SU-DHL-6 (cell line): ENCODE measurements at regions not wholly inside any gene's neighbourhood (a gene's known extent, or its start where the extent isn't known, plus 50 kb on each side); places are given as distances from the start of the nearest gene placed in this dataset.

Source experiments
- H2AFZ ChIP-seq: fragments of 200-600 bp; sonication (generic); 2 replicates; pipeline ENCODE4 v1.6.1; 2014; ENCODE audit warnings: low read depth, mild to moderate bottlenecking, moderate library complexity, mixed read lengths, antibody characterized with exemption, low read length; ENCODE audit not compliant: severe bottlenecking
- H3F3A ChIP-seq: fragments of 200-600 bp; shearing (Covaris generic); 2 replicates; pipeline ENCODE4 v1.6.0; 2016; ENCODE audit warnings: antibody characterized with exemption, mild to moderate bottlenecking; ENCODE audit not compliant: insufficient read depth
- H3K27ac ChIP-seq: fragments of 200-600 bp; sonication (generic); 2 replicates; pipeline ENCODE4 v1.5.1; 2016; ENCODE audit warnings: low read depth, mild to moderate bottlenecking, low read length, moderate library complexity, mixed read lengths
- H3K27me3 ChIP-seq: fragments of 200-600 bp; sonication (generic), shearing (Covaris generic); 2 replicates; pipeline ENCODE4 v1.6.0; 2014; ENCODE audit warnings: mild to moderate bottlenecking, low read length
- H3K36me3 ChIP-seq: fragments of 200-600 bp; sonication (generic); 2 replicates; pipeline ENCODE4 v1.6.1; 2014; ENCODE audit warnings: mild to moderate bottlenecking, low read length, mixed read lengths
- H3K4me2 ChIP-seq: fragments of 300-600, 200-600 bp; shearing (Covaris generic), sonication (generic); 2 replicates; pipeline ENCODE4 v1.6.0; 2014; ENCODE audit warnings: low read length, low read depth, mild to moderate bottlenecking; ENCODE audit not compliant: poor library complexity, severe bottlenecking
- H3K4me3 ChIP-seq: fragments of 200-600 bp; sonication (generic); 2 replicates; pipeline ENCODE4 v1.5.1; 2014; ENCODE audit warnings: antibody characterized with exemption, low read length, mild to moderate bottlenecking, mixed read lengths; ENCODE audit not compliant: insufficient read depth, poor library complexity, severe bottlenecking
- H3K79me2 ChIP-seq: fragments of 200-600 bp; sonication (generic); 2 replicates; pipeline ENCODE4 v1.6.1; 2014; ENCODE audit warnings: mild to moderate bottlenecking, low read length, moderate library complexity; ENCODE audit not compliant: insufficient read depth
- H3K9ac ChIP-seq: fragments of 200-600 bp; sonication (generic); 2 replicates; pipeline ENCODE4 v1.7.0; 2014; ENCODE audit warnings: mild to moderate bottlenecking, low read length
- H3K9me2 ChIP-seq: fragments of 200-600 bp; sonication (generic); replicated peaks from 2 replicates; pipeline ENCODE4 v1.6.1; 2014; ENCODE audit warnings: low read length; ENCODE audit not compliant: insufficient read depth
- H3K9me3 ChIP-seq: fragments of 200-600 bp; sonication (generic); 2 replicates; pipeline ENCODE4 v1.6.1; 2014; ENCODE audit warnings: low read length, mixed read lengths; ENCODE audit not compliant: insufficient read depth
- H4K20me1 ChIP-seq: fragments of 200-600 bp; sonication (generic); 2 replicates; pipeline ENCODE4 v1.6.1; 2014; ENCODE audit warnings: low read depth, mild to moderate bottlenecking, antibody characterized with exemption, low read length, moderate library complexity, mixed read lengths
- CTCF ChIP-seq: fragments of 200-600 bp; sonication (generic); IDR thresholded peaks from one replicate; pipeline ENCODE4 v1.5.1; 2017; ENCODE audit warnings: antibody characterized with exemption, mild to moderate bottlenecking, low read length, moderate library complexity; ENCODE audit not compliant: insufficient read depth, poor library complexity, severe bottlenecking
- EZH2phosphoT487 ChIP-seq: fragments of 200-600 bp; sonication (generic), shearing (Covaris generic); conservative IDR thresholded peaks from 2 replicates; pipeline ENCODE4 v1.6.1; 2018; ENCODE audit warnings: mild to moderate bottlenecking, antibody characterized with exemption, low read length, moderate library complexity, mixed read lengths

GRCh38 chr19:31880283-31880682, 465.1 kb upstream of the ZNF507 start:
- H3K79me2 ChIP-seq, result no peaks in the 10 kb centered on the region
- no peak overlapping the region for H3K4me2 ChIP-seq
- no peaks in the 10 kb centered on the region for H3K36me3 ChIP-seq
- H3F3A ChIP-seq, result no peaks in the 10 kb centered on the region
- H3K4me3 ChIP-seq, result no peak overlapping the region
- no peak overlapping the region for H3K9ac ChIP-seq
- H4K20me1 ChIP-seq, result no peaks in the 10 kb centered on the region
- H2AFZ ChIP-seq, result no peak overlapping the region
- H3K9me2 ChIP-seq, result no peaks in the 10 kb centered on the region
- H3K27ac ChIP-seq, result no peak overlapping the region
- TF ChIP-seq CTCF (no peak), EZH2phosphoT487 (no peak)
- no peaks in the 10 kb centered on the region for H3K9me3 ChIP-seq
- no peaks in the 10 kb centered on the region for H3K27me3 ChIP-seq

GRCh38 chr19:31881988-31882387, 463.4 kb upstream of the ZNF507 start:
- H3K79me2 ChIP-seq, result no peaks in the 10 kb centered on the region
- no peaks in the 10 kb centered on the region for H3K9me3 ChIP-seq
- TF ChIP-seq CTCF (no peak), EZH2phosphoT487 (no peak)
- no peaks in the 10 kb centered on the region for H4K20me1 ChIP-seq
- no peak overlapping the region for H3K9ac ChIP-seq
- no peak overlapping the region for H3K27ac ChIP-seq
- no peaks in the 10 kb centered on the region for H3K36me3 ChIP-seq
- no peak overlapping the region for H3K4me2 ChIP-seq
- H3K4me3 ChIP-seq, result no peak overlapping the region
- H3K9me2 ChIP-seq, result no peaks in the 10 kb centered on the region
- H3F3A ChIP-seq, result no peaks in the 10 kb centered on the region
- no peaks in the 10 kb centered on the region for H3K27me3 ChIP-seq
- H2AFZ ChIP-seq, result no peak overlapping the region

GRCh38 chr19:31882709-31883108, 462.7 kb upstream of the ZNF507 start:
- H3F3A ChIP-seq, result no peaks in the 10 kb centered on the region
- H3K27ac ChIP-seq, result no peak overlapping the region
- no peak overlapping the region for H3K9ac ChIP-seq
- no peaks in the 10 kb centered on the region for H3K27me3 ChIP-seq
- H3K79me2 ChIP-seq, result no peaks in the 10 kb centered on the region
- H2AFZ ChIP-seq, result no peak overlapping the region
- no peaks in the 10 kb centered on the region for H3K9me2 ChIP-seq
- H3K4me2 ChIP-seq, result no peak overlapping the region
- H3K4me3 ChIP-seq, result no peak overlapping the region
- TF ChIP-seq EZH2phosphoT487 (no peak), CTCF (no peak)
- no peaks in the 10 kb centered on the region for H3K9me3 ChIP-seq
- H4K20me1 ChIP-seq, result no peaks in the 10 kb centered on the region
- no peaks in the 10 kb centered on the region for H3K36me3 ChIP-seq
